ENCODE measurements at regions not wholly inside any gene's neighbourhood (a gene's known extent, or its start where the extent isn't known, plus 50 kb on each side); places are given as distances from the start of the nearest gene placed in this dataset.

GRCh38 chr1:58064166-58064565 is 482.4 kb downstream of the OMA1 start:
- TF ChIP-seq CTCF (conservative IDR thresholded peaks at IDR 0.05 in 1 of 2, IDR thresholded peaks at IDR 0.05 in 1 of 2; ENCODE audit: low read depth in 1 of 2, low read length in 2 of 2): no peak
- no peak for TF ChIP-seq EZH2 (IDR thresholded peaks at IDR 0.05; ENCODE audit: low read length, missing control alignments)
